ENCODE measurements at regions not wholly inside any gene's neighbourhood (a gene's known extent, or its start where the extent isn't known, plus 50 kb on each side); places are given as distances from the start of the nearest gene placed in this dataset.
A peak's percentile ranks its signal among the peaks of the same experiment; 100 is the strongest.

- Mint-ChIP-seq H3K27ac (no peak overlapping the region), H3K4me1 (peaks cover 20% of the 10 kb centered on the region), H3K36me3 (no peaks in the 10 kb centered on the region), H3K27me3 (ENCODE audit: low read depth) (no peaks in the 10 kb centered on the region; the same call in 1 of the 2 replicates), H3K9me3 (no peaks in the 10 kb centered on the region), H3K4me3 (no peak overlapping the region)
- DNase-seq (ENCODE audit: low spot score) (no peak), ATAC-seq (no peak)
- ChIA-PET POLR2A (no interaction called here), CTCF (no interaction called here)
- TF ChIP-seq ETV6 (CRISPR knock-in tag; IDR thresholded peaks at IDR 0.05) = no peak
- TF ChIP-seq, protein P1, sequence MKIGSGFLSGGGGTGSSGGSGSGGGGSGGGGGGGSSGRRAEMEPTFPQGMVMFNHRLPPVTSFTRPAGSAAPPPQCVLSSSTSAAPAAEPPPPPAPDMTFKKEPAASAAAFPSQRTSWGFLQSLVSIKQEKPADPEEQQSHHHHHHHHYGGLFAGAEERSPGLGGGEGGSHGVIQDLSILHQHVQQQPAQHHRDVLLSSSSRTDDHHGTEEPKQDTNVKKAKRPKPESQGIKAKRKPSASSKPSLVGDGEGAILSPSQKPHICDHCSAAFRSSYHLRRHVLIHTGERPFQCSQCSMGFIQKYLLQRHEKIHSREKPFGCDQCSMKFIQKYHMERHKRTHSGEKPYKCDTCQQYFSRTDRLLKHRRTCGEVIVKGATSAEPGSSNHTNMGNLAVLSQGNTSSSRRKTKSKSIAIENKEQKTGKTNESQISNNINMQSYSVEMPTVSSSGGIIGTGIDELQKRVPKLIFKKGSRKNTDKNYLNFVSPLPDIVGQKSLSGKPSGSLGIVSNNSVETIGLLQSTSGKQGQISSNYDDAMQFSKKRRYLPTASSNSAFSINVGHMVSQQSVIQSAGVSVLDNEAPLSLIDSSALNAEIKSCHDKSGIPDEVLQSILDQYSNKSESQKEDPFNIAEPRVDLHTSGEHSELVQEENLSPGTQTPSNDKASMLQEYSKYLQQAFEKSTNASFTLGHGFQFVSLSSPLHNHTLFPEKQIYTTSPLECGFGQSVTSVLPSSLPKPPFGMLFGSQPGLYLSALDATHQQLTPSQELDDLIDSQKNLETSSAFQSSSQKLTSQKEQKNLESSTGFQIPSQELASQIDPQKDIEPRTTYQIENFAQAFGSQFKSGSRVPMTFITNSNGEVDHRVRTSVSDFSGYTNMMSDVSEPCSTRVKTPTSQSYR (CRISPR knock-in tag; IDR thresholded peaks at IDR 0.05) = no peak
- no peak for TF ChIP-seq JAZF1 (CRISPR knock-in tag; IDR thresholded peaks at IDR 0.05)
- TF ChIP-seq, protein P2, sequence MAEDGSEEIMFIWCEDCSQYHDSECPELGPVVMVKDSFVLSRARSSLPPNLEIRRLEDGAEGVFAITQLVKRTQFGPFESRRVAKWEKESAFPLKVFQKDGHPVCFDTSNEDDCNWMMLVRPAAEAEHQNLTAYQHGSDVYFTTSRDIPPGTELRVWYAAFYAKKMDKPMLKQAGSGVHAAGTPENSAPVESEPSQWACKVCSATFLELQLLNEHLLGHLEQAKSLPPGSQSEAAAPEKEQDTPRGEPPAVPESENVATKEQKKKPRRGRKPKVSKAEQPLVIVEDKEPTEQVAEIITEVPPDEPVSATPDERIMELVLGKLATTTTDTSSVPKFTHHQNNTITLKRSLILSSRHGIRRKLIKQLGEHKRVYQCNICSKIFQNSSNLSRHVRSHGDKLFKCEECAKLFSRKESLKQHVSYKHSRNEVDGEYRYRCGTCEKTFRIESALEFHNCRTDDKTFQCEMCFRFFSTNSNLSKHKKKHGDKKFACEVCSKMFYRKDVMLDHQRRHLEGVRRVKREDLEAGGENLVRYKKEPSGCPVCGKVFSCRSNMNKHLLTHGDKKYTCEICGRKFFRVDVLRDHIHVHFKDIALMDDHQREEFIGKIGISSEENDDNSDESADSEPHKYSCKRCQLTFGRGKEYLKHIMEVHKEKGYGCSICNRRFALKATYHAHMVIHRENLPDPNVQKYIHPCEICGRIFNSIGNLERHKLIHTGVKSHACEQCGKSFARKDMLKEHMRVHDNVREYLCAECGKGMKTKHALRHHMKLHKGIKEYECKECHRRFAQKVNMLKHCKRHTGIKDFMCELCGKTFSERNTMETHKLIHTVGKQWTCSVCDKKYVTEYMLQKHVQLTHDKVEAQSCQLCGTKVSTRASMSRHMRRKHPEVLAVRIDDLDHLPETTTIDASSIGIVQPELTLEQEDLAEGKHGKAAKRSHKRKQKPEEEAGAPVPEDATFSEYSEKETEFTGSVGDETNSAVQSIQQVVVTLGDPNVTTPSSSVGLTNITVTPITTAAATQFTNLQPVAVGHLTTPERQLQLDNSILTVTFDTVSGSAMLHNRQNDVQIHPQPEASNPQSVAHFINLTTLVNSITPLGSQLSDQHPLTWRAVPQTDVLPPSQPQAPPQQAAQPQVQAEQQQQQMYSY (CRISPR knock-in tag; IDR thresholded peaks at IDR 0.05) = peak; percentile 54; the same call in 1 of the 2 replicates
- no peak for TF ChIP-seq NR1H2 (CRISPR knock-in tag; IDR thresholded peaks at IDR 0.05)
- TF ChIP-seq, protein P3, sequence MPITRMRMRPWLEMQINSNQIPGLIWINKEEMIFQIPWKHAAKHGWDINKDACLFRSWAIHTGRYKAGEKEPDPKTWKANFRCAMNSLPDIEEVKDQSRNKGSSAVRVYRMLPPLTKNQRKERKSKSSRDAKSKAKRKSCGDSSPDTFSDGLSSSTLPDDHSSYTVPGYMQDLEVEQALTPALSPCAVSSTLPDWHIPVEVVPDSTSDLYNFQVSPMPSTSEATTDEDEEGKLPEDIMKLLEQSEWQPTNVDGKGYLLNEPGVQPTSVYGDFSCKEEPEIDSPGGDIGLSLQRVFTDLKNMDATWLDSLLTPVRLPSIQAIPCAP (CRISPR knock-in tag; IDR thresholded peaks at IDR 0.05) = no peak
Measured at GRCh38 chr11:26149585-26149984, 182.3 kb upstream of the ANO3 start.

DNA sequence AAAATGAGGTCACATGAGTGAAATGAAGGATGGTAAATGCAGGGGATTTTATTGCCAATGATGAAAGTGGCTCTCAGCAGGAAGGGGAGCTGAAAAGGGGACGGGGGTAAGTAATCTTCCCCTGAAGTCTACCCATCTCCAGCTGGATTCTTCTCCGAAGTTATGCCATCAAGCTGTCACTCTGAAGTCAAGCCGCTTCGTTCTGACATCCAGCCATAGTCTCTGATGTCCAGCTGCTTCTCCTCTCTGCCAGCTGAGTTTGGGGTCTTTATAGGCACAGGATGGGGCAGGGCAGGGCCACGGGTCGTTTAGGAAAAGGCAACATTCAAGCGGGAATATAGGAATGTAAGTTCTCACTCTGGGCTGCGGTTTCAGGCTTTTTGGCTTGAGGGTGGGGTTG is 181.9 kb upstream of the ANO3 start:
- Mint-ChIP-seq H3K4me1 (peaks cover 15% of the 10 kb centered on the region), H3K27ac (no peak overlapping the region), H3K27me3 (ENCODE audit: low read depth) (no peaks in the 10 kb centered on the region; the same call in 1 of the 2 replicates), H3K4me3 (no peak overlapping the region), H3K36me3 (no peaks in the 10 kb centered on the region), H3K9me3 (no peaks in the 10 kb centered on the region)
- CTCF ChIA-PET = no interaction called here
- POLR2A ChIA-PET = no interaction called here
- ATAC-seq = no peak
- TF ChIP-seq NR2C2 (CRISPR knock-in tag; IDR thresholded peaks at IDR 0.05) = no peak
- no peak for TF ChIP-seq GRHL2 (CRISPR knock-in tag; IDR thresholded peaks at IDR 0.05; ENCODE audit: insufficient replicate concordance, severe bottlenecking)
- no peak for TF ChIP-seq CREM (CRISPR knock-in tag; IDR thresholded peaks at IDR 0.05)
- no peak for TF ChIP-seq ZNF263 (CRISPR knock-in tag; IDR thresholded peaks at IDR 0.05; ENCODE audit: low read depth)
- TF ChIP-seq, protein P4, sequence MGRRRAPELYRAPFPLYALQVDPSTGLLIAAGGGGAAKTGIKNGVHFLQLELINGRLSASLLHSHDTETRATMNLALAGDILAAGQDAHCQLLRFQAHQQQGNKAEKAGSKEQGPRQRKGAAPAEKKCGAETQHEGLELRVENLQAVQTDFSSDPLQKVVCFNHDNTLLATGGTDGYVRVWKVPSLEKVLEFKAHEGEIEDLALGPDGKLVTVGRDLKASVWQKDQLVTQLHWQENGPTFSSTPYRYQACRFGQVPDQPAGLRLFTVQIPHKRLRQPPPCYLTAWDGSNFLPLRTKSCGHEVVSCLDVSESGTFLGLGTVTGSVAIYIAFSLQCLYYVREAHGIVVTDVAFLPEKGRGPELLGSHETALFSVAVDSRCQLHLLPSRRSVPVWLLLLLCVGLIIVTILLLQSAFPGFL (CRISPR knock-in tag; IDR thresholded peaks at IDR 0.05; ENCODE audit: borderline replicate concordance) = no peak
- no peak for TF ChIP-seq ZNF121 (CRISPR knock-in tag; IDR thresholded peaks at IDR 0.05)
- TF ChIP-seq CREB1 (CRISPR knock-in tag; IDR thresholded peaks at IDR 0.05) = no peak
- TF ChIP-seq, protein P5, sequence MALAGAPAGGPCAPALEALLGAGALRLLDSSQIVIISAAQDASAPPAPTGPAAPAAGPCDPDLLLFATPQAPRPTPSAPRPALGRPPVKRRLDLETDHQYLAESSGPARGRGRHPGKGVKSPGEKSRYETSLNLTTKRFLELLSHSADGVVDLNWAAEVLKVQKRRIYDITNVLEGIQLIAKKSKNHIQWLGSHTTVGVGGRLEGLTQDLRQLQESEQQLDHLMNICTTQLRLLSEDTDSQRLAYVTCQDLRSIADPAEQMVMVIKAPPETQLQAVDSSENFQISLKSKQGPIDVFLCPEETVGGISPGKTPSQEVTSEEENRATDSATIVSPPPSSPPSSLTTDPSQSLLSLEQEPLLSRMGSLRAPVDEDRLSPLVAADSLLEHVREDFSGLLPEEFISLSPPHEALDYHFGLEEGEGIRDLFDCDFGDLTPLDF (CRISPR knock-in tag; IDR thresholded peaks at IDR 0.05) = no peak
- DNase-seq (ENCODE audit: low spot score) = no peak
